CD4-positive, alpha-beta T cell (primary cell): ENCODE measurements at regions not wholly inside any gene's neighbourhood (a gene's known extent, or its start where the extent isn't known, plus 50 kb on each side); places are given as distances from the start of the nearest gene placed in this dataset.
A peak's percentile ranks its signal among the peaks of the same experiment; 100 is the strongest.

Source experiments
- ATAC-seq: fragments of 200-7000 bp; cut with Tn5 transposase; one replicate; pipeline ENCODE4 v1.10.0; 2022; ENCODE audit warnings: mild to moderate bottlenecking; ENCODE audit not compliant: poor library complexity
- CTCF ChIA-PET: fragments of 350-600 bp; sonication (Branson Sonifier 250); formaldehyde crosslinking; loops from one replicate; lab custom pipeline; 2021; ENCODE audit warnings: antibody characterized with exemption, inconsistent platforms; lab: Charles Lee
- POLR2A ChIA-PET: fragments of 350-600 bp; sonication (Branson Sonifier 250); formaldehyde crosslinking; loops from one replicate; lab custom pipeline; 2021; ENCODE audit warnings: antibody characterized with exemption, inconsistent platforms; lab: Charles Lee
- DNase-seq, 14 experiments: peaks; one replicate each; pipeline ENCODE4 v3.0.0-alpha.2; 2013 to 2020; ENCODE audit warnings: mixed read lengths in 2 of 14
- H3K27ac ChIP-seq, 2 donors: one replicate each; pipeline versions ENCODE4 v1.5.1 to v1.7.0; 2013; ENCODE audit warnings: low read length in 2 of 2, low read depth in 1 of 2, mild to moderate bottlenecking in 1 of 2
- H3K27me3 ChIP-seq, 2 experiments: 1 replicate in 1 of 2; 2 replicates in 1 of 2; pipeline versions ENCODE4 v1.6.1 to v1.7.0; 2013; ENCODE audit warnings: low read length in 2 of 2, control low read depth in 1 of 2, mild to moderate bottlenecking in 1 of 2, moderate library complexity in 1 of 2; ENCODE audit not compliant: insufficient read depth in 2 of 2, control insufficient read depth in 1 of 2
- H3K36me3 ChIP-seq: one replicate; pipeline ENCODE4 v1.6.1; 2013; ENCODE audit warnings: low read length, control low read depth; ENCODE audit not compliant: insufficient read depth
- H3K4me1 ChIP-seq: one replicate; pipeline ENCODE4 v1.6.1; 2013; ENCODE audit warnings: low read length, control low read depth; ENCODE audit not compliant: insufficient read depth
- H3K4me3 ChIP-seq: one replicate; pipeline ENCODE4 v1.5.1; 2013; ENCODE audit warnings: mild to moderate bottlenecking, low read length, moderate library complexity
- H3K9me3 ChIP-seq, 2 experiments: 1 replicate in 1 of 2; 2 replicates in 1 of 2; pipeline versions ENCODE4 v1.6.1 to v1.7.0; 2013; ENCODE audit warnings: low read length in 2 of 2, mild to moderate bottlenecking in 2 of 2, control low read depth in 1 of 2, moderate library complexity in 1 of 2; ENCODE audit not compliant: control insufficient read depth in 1 of 2, insufficient read depth in 1 of 2
- H3K27ac Mint-ChIP-seq: one replicate; pipeline ENCODE4 v1.8.0; 2020; ENCODE audit warnings: mixed read lengths
- H3K27me3 Mint-ChIP-seq: one replicate; pipeline ENCODE4 v1.8.0; 2021; ENCODE audit warnings: mixed read lengths
- H3K36me3 Mint-ChIP-seq: one replicate; pipeline ENCODE4 v1.8.0; 2021; ENCODE audit warnings: low read depth, mixed read lengths
- H3K4me1 Mint-ChIP-seq: one replicate; pipeline ENCODE4 v1.8.0; 2021; ENCODE audit warnings: low read depth, mixed read lengths
- H3K4me3 Mint-ChIP-seq: one replicate; pipeline ENCODE4 v1.8.0; 2020; ENCODE audit warnings: mild to moderate bottlenecking, mixed read lengths
- H3K9me3 Mint-ChIP-seq: one replicate; pipeline ENCODE4 v1.8.0; 2020; ENCODE audit warnings: mixed read lengths
- CTCF ChIP-seq: fragments of 200-600 bp; IDR thresholded peaks from one replicate; pipeline ENCODE4 v1.8.0; 2022; ENCODE audit warnings: antibody characterized with exemption, mild to moderate bottlenecking
- intact Hi-C, 2 experiments: fragments of 100-400 bp; cut with DNase I in 1 of 2; cut with micrococcal nuclease in 1 of 2; formaldehyde crosslinking; loops; one replicate each; pipeline versions ENCODE4 v1.15.1 to v1.9.0; 2023 to 2025; cut with DNase I, micrococcal nuclease

- Mint-ChIP-seq H3K4me1 (peaks cover 22% of the 10 kb centered on the region), H3K4me3 (peak overlapping the region; percentile 87), H3K27ac (no peak overlapping the region), H3K9me3 (no peaks in the 10 kb centered on the region), H3K27me3 (peaks cover 25% of the 10 kb centered on the region), H3K36me3 (no peaks in the 10 kb centered on the region)
- ATAC-seq: peak; percentile 58
- TF ChIP-seq CTCF: no peak
- H3K27ac ChIP-seq: no peak overlapping the region
- POLR2A ChIA-PET: interaction anchor here (0.5 to 1.8 kb wide), 5 partner anchors 20 to 184 kb away, joined by 3 to 6 read pairs (median 3); no protein-coding TSS in a partner anchor
- intact Hi-C loops: loop anchor here in 1 of 2 experiments (5.0 kb wide), 1 partner anchor 109 kb away; no protein-coding TSS in a partner anchor
- H3K4me1 ChIP-seq: peaks cover 31% of the 10 kb centered on the region
- H3K27me3 ChIP-seq: peaks cover 7 to 19% of the 10 kb centered on the region in 2 experiments
- peak overlapping the region; percentile 67 for H3K4me3 ChIP-seq
- H3K36me3 ChIP-seq: no peaks in the 10 kb centered on the region
- DNase-seq: peak in 10 of 14 experiments; percentile 23 to 75 (median 44)
- CTCF ChIA-PET: interaction anchor here (0.8 to 4.5 kb wide), 3 partner anchors 20 to 112 kb away, joined by 3 to 45 read pairs (median 4); no protein-coding TSS in a partner anchor
- peaks cover 0 to 15% of the 10 kb centered on the region in 2 experiments for H3K9me3 ChIP-seq
Measured at GRCh38 chr5:139745800-139746690, 49.6 kb upstream of the PSD2 start.
